PC-3 (cell line): ENCODE measurements at regions not wholly inside any gene's neighbourhood (a gene's known extent, or its start where the extent isn't known, plus 50 kb on each side); places are given as distances from the start of the nearest gene placed in this dataset.

ENCODE experiments used
- ATAC-seq: fragments of 200-7000 bp; cut with Tn5 transposase; 2 replicates; pipeline ENCODE4 v1.9.1; 2020; ENCODE audit warnings: mild to moderate bottlenecking, moderate library complexity
- BruUV-seq: library from RNA; stranded (reverse); fragments of 400-500 nt; replicated peaks from 2 replicates; lab custom pipeline; 2021; lab: Mats Ljungman, UMichigan
- CTCF ChIA-PET: fragments of 300-600 bp; sonication (Branson Sonifier 250); formaldehyde crosslinking; loops from one replicate; lab custom pipeline; 2022; ENCODE audit warnings: antibody characterized with exemption; lab: Charles Lee
- POLR2A ChIA-PET: fragments of 300-600 bp; sonication (Branson Sonifier 250); formaldehyde crosslinking; loops from one replicate; lab custom pipeline; 2022; ENCODE audit warnings: antibody characterized with exemption; ENCODE audit not compliant: unreplicated experiment; lab: Charles Lee
- DNase-seq: peaks from one replicate; pipeline ENCODE4 v3.0.0-alpha.2; 2015
- H2AFZ ChIP-seq: fragments of 300-600 bp; sonication (generic); 2 replicates; pipeline ENCODE4 v1.6.0; 2016; ENCODE audit warnings: antibody characterized with exemption, low read length
- H3F3A ChIP-seq: fragments of 300-600 bp; sonication (generic); one replicate; pipeline ENCODE4 v1.6.0; 2017; ENCODE audit warnings: antibody characterized with exemption, low read length, control low read depth, mild to moderate bottlenecking; ENCODE audit not compliant: unreplicated experiment
- H3K27ac ChIP-seq: fragments of 300-600 bp; sonication (generic); 2 replicates; pipeline ENCODE4 v1.5.1; 2016; ENCODE audit warnings: mild to moderate bottlenecking, low read length
- H3K27me3 ChIP-seq: fragments of 300-600 bp; sonication (generic); 2 replicates; pipeline ENCODE4 v1.6.1; 2016; ENCODE audit warnings: low read length, mixed read lengths
- H3K36me3 ChIP-seq: fragments of 300-600 bp; sonication (generic); 2 replicates; pipeline ENCODE4 v1.6.1; 2016; ENCODE audit warnings: low read depth, mixed run types, low read length, mixed read lengths
- H3K4me1 ChIP-seq: fragments of 300-600 bp; sonication (generic); 2 replicates; pipeline ENCODE4 v1.5.1; 2016; ENCODE audit warnings: low read length; ENCODE audit not compliant: insufficient read depth
- H3K4me2 ChIP-seq: fragments of 300-600 bp; sonication (generic); 2 replicates; pipeline ENCODE4 v1.6.0; 2016; ENCODE audit warnings: low read length
- H3K4me3 ChIP-seq: fragments of 300-600 bp; sonication (generic); 2 replicates; pipeline ENCODE4 v1.5.1; 2016; ENCODE audit warnings: mild to moderate bottlenecking, low read length, mixed read lengths
- H3K79me2 ChIP-seq: fragments of 300-600 bp; sonication (generic); 2 replicates; pipeline ENCODE4 v1.6.1; 2017; ENCODE audit warnings: low read length, mixed read lengths
- H3K9ac ChIP-seq: fragments of 300-600 bp; sonication (generic); 2 replicates; pipeline ENCODE4 v1.6.0; 2016; ENCODE audit warnings: mild to moderate bottlenecking, low read length
- H3K9me2 ChIP-seq: fragments of 300-600 bp; sonication (generic); replicated peaks from 2 replicates; pipeline ENCODE4 v1.6.1; 2016; ENCODE audit warnings: mixed run types, low read length, mixed read lengths
- H3K9me3 ChIP-seq: fragments of 300-600 bp; sonication (generic); 2 replicates; pipeline ENCODE4 v1.6.1; 2016; ENCODE audit warnings: low read length, mixed read lengths
- H4K20me1 ChIP-seq: fragments of 300-600 bp; sonication (generic); 2 replicates; pipeline ENCODE4 v1.6.1; 2016; ENCODE audit warnings: low read length, mixed read lengths
- CTCF ChIP-seq: fragments of 300-600 bp; sonication (generic); conservative IDR thresholded peaks from 2 replicates; pipeline ENCODE4 v1.5.1; 2017; ENCODE audit warnings: antibody characterized with exemption, low read depth, mild to moderate bottlenecking, low read length
- EZH2 ChIP-seq: fragments of 300-600 bp; sonication (generic); IDR thresholded peaks from one replicate; pipeline ENCODE4 v1.6.1; 2017; ENCODE audit warnings: antibody characterized with exemption, mild to moderate bottlenecking, low read length; ENCODE audit not compliant: unreplicated experiment
- EZH2phosphoT487 ChIP-seq: fragments of 300-600 bp; sonication (generic); IDR thresholded peaks from 2 replicates; pipeline ENCODE4 v1.6.1; 2018; ENCODE audit warnings: mild to moderate bottlenecking, antibody characterized with exemption, low read length, borderline replicate concordance
- intact Hi-C: fragments of 100-400 bp; cut with micrococcal nuclease; formaldehyde crosslinking; loops from 2 replicates; pipeline ENCODE4 v1.9.0; 2023

GRCh38 chr5:71976449-71976848 is 130.8 kb upstream of the MAP1B start:
- Histone ChIP-seq H2AFZ (no peak overlapping the region), H3K79me2 (no peaks in the 10 kb centered on the region), H3K4me1 (no peaks in the 10 kb centered on the region), H3K9ac (no peak overlapping the region), H4K20me1 (no peaks in the 10 kb centered on the region), H3K27ac (no peak overlapping the region), H3K4me2 (no peak overlapping the region), H3K4me3 (no peak overlapping the region), H3K9me3 (no peaks in the 10 kb centered on the region), H3K27me3 (no peaks in the 10 kb centered on the region), H3K9me2 (no peaks in the 10 kb centered on the region), H3K36me3 (no peaks in the 10 kb centered on the region), H3F3A (no peaks in the 10 kb centered on the region)
- CTCF ChIA-PET = no interaction called here
- BruUV-seq = no TSS peak
- TF ChIP-seq EZH2phosphoT487 (no peak), CTCF (no peak), EZH2 (no peak)
- POLR2A ChIA-PET = interaction anchor here (0.6 kb wide), 1 partner anchor 193 kb away, joined by 3 read pairs; no protein-coding TSS in a partner anchor
- ATAC-seq (no peak), DNase-seq (no peak)
- intact Hi-C loops = no loop called here

- BruUV-seq = no TSS peak
- no peak for DNase-seq
- H3K9me3 ChIP-seq = no peaks in the 10 kb centered on the region
- CTCF ChIA-PET = no interaction called here
- H3K4me3 ChIP-seq = no peak overlapping the region
- H3K79me2 ChIP-seq = no peaks in the 10 kb centered on the region
- H3K4me2 ChIP-seq = no peak overlapping the region
- POLR2A ChIA-PET = no interaction called here
- no peak overlapping the region for H3K9ac ChIP-seq
- no peaks in the 10 kb centered on the region for H3K4me1 ChIP-seq
- H3K27ac ChIP-seq = no peak overlapping the region
- no peaks in the 10 kb centered on the region for H3F3A ChIP-seq
- TF ChIP-seq CTCF = no peak
- TF ChIP-seq EZH2phosphoT487 = no peak
- TF ChIP-seq EZH2 = no peak
- H2AFZ ChIP-seq = no peak overlapping the region
- ATAC-seq = no peak
- no peaks in the 10 kb centered on the region for H3K9me2 ChIP-seq
- H3K27me3 ChIP-seq = no peaks in the 10 kb centered on the region
- no peaks in the 10 kb centered on the region for H3K36me3 ChIP-seq
- H4K20me1 ChIP-seq = no peaks in the 10 kb centered on the region
- intact Hi-C loops = no loop called here
Measured at GRCh38 chr5:71977311-71977710, 130.0 kb upstream of the MAP1B start.

GRCh38 chr5:71978216-71978615 is 129.1 kb upstream of the MAP1B start:
- no peaks in the 10 kb centered on the region for H3K36me3 ChIP-seq
- ChIA-PET CTCF (no interaction called here), POLR2A (no interaction called here)
- no peak overlapping the region for H3K4me2 ChIP-seq
- no peak overlapping the region for H3K27ac ChIP-seq
- BruUV-seq = no TSS peak
- H4K20me1 ChIP-seq = no peaks in the 10 kb centered on the region
- H3K27me3 ChIP-seq = no peaks in the 10 kb centered on the region
- DNase-seq (no peak), ATAC-seq (no peak)
- no peaks in the 10 kb centered on the region for H3K4me1 ChIP-seq
- H3K9ac ChIP-seq = no peak overlapping the region
- H3K79me2 ChIP-seq = no peaks in the 10 kb centered on the region
- H3F3A ChIP-seq = no peaks in the 10 kb centered on the region
- intact Hi-C loops = no loop called here
- TF ChIP-seq EZH2 (no peak), EZH2phosphoT487 (no peak), CTCF (no peak)
- H3K9me3 ChIP-seq = no peaks in the 10 kb centered on the region
- H3K9me2 ChIP-seq = no peaks in the 10 kb centered on the region
- H2AFZ ChIP-seq = no peak overlapping the region
- no peak overlapping the region for H3K4me3 ChIP-seq
